Calu3 (cell line): ENCODE measurements at regions not wholly inside any gene's neighbourhood (a gene's known extent, or its start where the extent isn't known, plus 50 kb on each side); places are given as distances from the start of the nearest gene placed in this dataset.

Experiments
- BruUV-seq: library from RNA; stranded (reverse); fragments of 400-500 nt; replicated peaks from 2 replicates; lab custom pipeline; 2021; lab: Mats Ljungman, UMichigan
- CTCF ChIA-PET: fragments of 300-600 bp; sonication (Branson Sonifier 250); formaldehyde crosslinking; loops from one replicate; lab custom pipeline; 2022; ENCODE audit warnings: antibody characterized with exemption; lab: Charles Lee
- DNase-seq: peaks from one replicate; pipeline ENCODE4 v3.0.0; 2022
- H3K27ac Mint-ChIP-seq: one replicate; pipeline ENCODE4 v1.8.0; 2022; ENCODE audit warnings: mixed read lengths; ENCODE audit not compliant: unreplicated experiment
- H3K27me3 Mint-ChIP-seq: one replicate; pipeline ENCODE4 v1.8.0; 2022; ENCODE audit warnings: mixed read lengths; ENCODE audit not compliant: unreplicated experiment
- H3K36me3 Mint-ChIP-seq: one replicate; pipeline ENCODE4 v1.8.0; 2022; ENCODE audit warnings: mild to moderate bottlenecking, moderate library complexity, mixed read lengths; ENCODE audit not compliant: insufficient read depth, unreplicated experiment
- H3K4me1 Mint-ChIP-seq: one replicate; pipeline ENCODE4 v1.8.0; 2022; ENCODE audit warnings: mild to moderate bottlenecking, low read depth, mixed read lengths; ENCODE audit not compliant: unreplicated experiment
- H3K4me3 Mint-ChIP-seq: one replicate; pipeline ENCODE4 v1.8.0; 2022; ENCODE audit warnings: mild to moderate bottlenecking, low read depth, moderate library complexity, mixed read lengths; ENCODE audit not compliant: unreplicated experiment
- H3K9me3 Mint-ChIP-seq: one replicate; pipeline ENCODE4 v1.8.0; 2022; ENCODE audit warnings: low read depth, mixed read lengths; ENCODE audit not compliant: unreplicated experiment
- CTCF ChIP-seq: fragments of 200-600 bp; IDR thresholded peaks from one replicate; pipeline ENCODE4 v1.8.0; 2022; ENCODE audit warnings: antibody characterized with exemption; ENCODE audit not compliant: unreplicated experiment
- intact Hi-C: fragments of 100-400 bp; cut with micrococcal nuclease; formaldehyde crosslinking; loops from one replicate; pipeline ENCODE4 v1.10.0; 2022; ENCODE audit not compliant: unreplicated experiment

GRCh38 chr6:54991761-54992330 lies 145.3 kb downstream of the FAM83B start:
- no peaks in the 10 kb centered on the region for H3K36me3 Mint-ChIP-seq
- no peak overlapping the region for H3K4me3 Mint-ChIP-seq
- peaks cover 26% of the 10 kb centered on the region for H3K4me1 Mint-ChIP-seq
- H3K27me3 Mint-ChIP-seq, result no peaks in the 10 kb centered on the region
- CTCF ChIA-PET, result interaction anchor here (0.6 to 0.9 kb wide), 2 partner anchors 274 to 276 kb away, joined by 3 to 4 read pairs; no protein-coding TSS in a partner anchor
- DNase-seq, result no peak
- no peak overlapping the region for H3K27ac Mint-ChIP-seq
- TF ChIP-seq CTCF, result no peak
- no peaks in the 10 kb centered on the region for H3K9me3 Mint-ChIP-seq
- BruUV-seq, result no TSS peak
- intact Hi-C loops, result loop anchor here (5.0 kb wide), 2 partner anchors 275 to 295 kb away; no protein-coding TSS in a partner anchor

GRCh38 chr6:54992789-54993188 lies 146.2 kb downstream of the FAM83B start:
- CTCF ChIA-PET, result interaction anchor here (0.9 kb wide), 1 partner anchor 275 kb away, joined by 4 read pairs; no protein-coding TSS in a partner anchor
- no peaks in the 10 kb centered on the region for H3K36me3 Mint-ChIP-seq
- H3K4me1 Mint-ChIP-seq, result peaks cover 17% of the 10 kb centered on the region
- H3K4me3 Mint-ChIP-seq, result no peak overlapping the region
- DNase-seq, result no peak
- no peak overlapping the region for H3K27ac Mint-ChIP-seq
- TF ChIP-seq CTCF, result peak; percentile 55
- intact Hi-C loops, result loop anchor here (5.0 kb wide), 2 partner anchors 275 to 295 kb away; no protein-coding TSS in a partner anchor
- H3K27me3 Mint-ChIP-seq, result no peaks in the 10 kb centered on the region
- BruUV-seq, result no TSS peak
- no peaks in the 10 kb centered on the region for H3K9me3 Mint-ChIP-seq

GRCh38 chr6:54993294-54993693 lies 146.7 kb downstream of the FAM83B start:
- Mint-ChIP-seq H3K4me1 (peaks cover 12% of the 10 kb centered on the region), H3K27me3 (no peaks in the 10 kb centered on the region), H3K9me3 (no peaks in the 10 kb centered on the region), H3K27ac (no peak overlapping the region), H3K36me3 (no peaks in the 10 kb centered on the region), H3K4me3 (no peak overlapping the region)
- no peak for TF ChIP-seq CTCF
- no TSS peak for BruUV-seq
- DNase-seq, result no peak
- CTCF ChIA-PET, result interaction anchor here (0.6 kb wide), 1 partner anchor 295 kb away, joined by 4 read pairs; no protein-coding TSS in a partner anchor
- intact Hi-C loops, result loop anchor here (5.0 kb wide), 2 partner anchors 276 to 296 kb away; no protein-coding TSS in a partner anchor

GRCh38 chr6:54993948-54994347 lies 147.4 kb downstream of the FAM83B start:
- intact Hi-C loops, result loop anchor here (5.0 kb wide), 2 partner anchors 277 to 297 kb away; no protein-coding TSS in a partner anchor
- Mint-ChIP-seq H3K4me1 (peaks cover 5% of the 10 kb centered on the region), H3K9me3 (no peaks in the 10 kb centered on the region), H3K27me3 (no peaks in the 10 kb centered on the region), H3K27ac (no peak overlapping the region), H3K36me3 (no peaks in the 10 kb centered on the region), H3K4me3 (no peak overlapping the region)
- no peak for TF ChIP-seq CTCF
- DNase-seq, result no peak
- CTCF ChIA-PET, result interaction anchor here (0.6 kb wide), 1 partner anchor 296 kb away, joined by 4 read pairs; no protein-coding TSS in a partner anchor
- BruUV-seq, result no TSS peak
